ENCODE measurements at regions not wholly inside any gene's neighbourhood (a gene's known extent, or its start where the extent isn't known, plus 50 kb on each side); places are given as distances from the start of the nearest gene placed in this dataset.
A peak's percentile ranks its signal among the peaks of the same experiment; 100 is the strongest.

DNA sequence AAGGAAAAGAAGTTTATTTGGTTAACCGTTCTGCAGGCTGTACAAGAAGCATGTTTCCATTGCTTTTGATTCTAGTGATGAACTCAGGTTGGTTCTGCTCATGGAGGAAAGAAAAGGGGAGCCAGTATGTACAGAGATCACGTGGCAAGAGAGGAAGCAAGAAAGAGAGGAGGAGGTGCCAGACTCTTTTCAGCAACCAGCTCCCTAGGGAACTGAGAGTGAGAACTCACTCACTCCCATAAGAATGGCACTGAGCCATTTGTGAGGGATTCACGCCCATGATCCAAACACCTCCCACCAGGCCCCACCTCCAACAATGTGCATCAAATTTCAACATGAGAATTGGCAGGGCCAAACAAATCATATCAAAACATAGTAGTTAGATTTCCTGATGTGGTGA lies 649.1 kb downstream of the EPM2A start (continued):
- no peak for TF ChIP-seq CTCF (IDR thresholded peaks at IDR 0.05; ENCODE audit: low read depth, low read length, missing input control)
- no peak for TF ChIP-seq RAD21 (IDR thresholded peaks at IDR 0.05)
- TF ChIP-seq GABPA (IDR thresholded peaks at IDR 0.05 in 1 of 2, conservative IDR thresholded peaks at IDR 0.05 in 1 of 2): no peak
- TF ChIP-seq, protein P1, sequence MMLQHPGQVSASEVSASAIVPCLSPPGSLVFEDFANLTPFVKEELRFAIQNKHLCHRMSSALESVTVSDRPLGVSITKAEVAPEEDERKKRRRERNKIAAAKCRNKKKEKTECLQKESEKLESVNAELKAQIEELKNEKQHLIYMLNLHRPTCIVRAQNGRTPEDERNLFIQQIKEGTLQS (IDR thresholded peaks at IDR 0.05): no peak

DNA sequence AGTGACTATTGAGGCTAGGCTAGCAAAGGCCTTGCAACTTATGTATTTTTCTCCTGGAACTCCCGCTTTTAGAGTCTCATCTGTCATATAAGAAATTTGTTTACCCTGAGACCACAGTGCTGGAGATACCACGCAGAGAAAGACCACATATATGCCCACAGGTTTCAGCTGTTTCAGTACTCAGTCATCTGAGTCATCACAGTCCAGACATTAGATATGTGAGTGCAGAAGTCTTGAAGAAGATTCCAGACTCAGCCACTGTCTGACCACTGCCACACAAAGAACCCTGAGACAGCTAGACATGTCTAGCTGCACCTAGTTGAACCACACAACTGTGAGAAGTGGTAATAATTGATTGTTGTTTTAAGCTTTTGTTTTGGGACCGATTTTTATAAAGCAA lies 648.3 kb downstream of the EPM2A start:
- DNase-seq (ENCODE audit: low spot score): no peak
- H3K36me3 ChIP-seq (ENCODE audit: control insufficient read depth in 4 of 4, insufficient read depth in 3 of 4, low read depth in 1 of 4, low read length in 3 of 4): no peaks in the 10 kb centered on the region
- no peak overlapping the region for H3K4me3 ChIP-seq (ENCODE audit: low read depth in 1 of 3, low read length in 3 of 3)
- no peak overlapping the region for H3K27ac ChIP-seq (ENCODE audit: low read depth in 1 of 2, low read length in 2 of 2)
- peaks cover 0 to 17% (median 16%) of the 10 kb centered on the region in 4 donors for H3K4me1 ChIP-seq (ENCODE audit: control insufficient read depth in 4 of 4, insufficient read depth in 4 of 4, low read length in 3 of 4)
- TF ChIP-seq EGR1 (IDR thresholded peaks at IDR 0.05; ENCODE audit: low read depth in 2 of 2) (no peak), HNF4G (IDR thresholded peaks at IDR 0.05) (no peak), FOXA1 (IDR thresholded peaks at IDR 0.05) (no peak)
- H3K9me3 ChIP-seq (ENCODE audit: control insufficient read depth in 4 of 4, low read length in 3 of 4): no peaks in the 10 kb centered on the region
- WGBS: 86% methylated on average over 3 of the region's 3 CpGs
- H3K27me3 ChIP-seq (ENCODE audit: control insufficient read depth in 4 of 4, insufficient read depth in 4 of 4, low read length in 3 of 4): no peaks in the 10 kb centered on the region
- no peak overlapping the region for H3K9ac ChIP-seq (ENCODE audit: low read depth in 1 of 2, low read length in 2 of 2)

GRCh38 chr6:145090801-145091585 lies 644.3 kb downstream of the EPM2A start:
- peak; percentile 35 for DNase-seq (ENCODE audit: low spot score)
- Histone ChIP-seq H3K4me3 (ENCODE audit: low read depth in 1 of 3, low read length in 3 of 3) (no peak overlapping the region), H3K9ac (ENCODE audit: low read depth in 1 of 2, low read length in 2 of 2) (no peak overlapping the region), H3K36me3 (ENCODE audit: control insufficient read depth in 4 of 4, insufficient read depth in 3 of 4, low read depth in 1 of 4, low read length in 3 of 4) (no peaks in the 10 kb centered on the region), H3K27me3 (ENCODE audit: control insufficient read depth in 4 of 4, insufficient read depth in 4 of 4, low read length in 3 of 4) (no peaks in the 10 kb centered on the region), H3K4me1 (ENCODE audit: control insufficient read depth in 4 of 4, insufficient read depth in 4 of 4, low read length in 3 of 4) (peaks cover 0 to 21% (median 19%) of the 10 kb centered on the region in 4 donors), H3K27ac (ENCODE audit: low read depth in 1 of 2, low read length in 2 of 2) (peak overlapping the region; percentile 75 to 93), H3K9me3 (ENCODE audit: control insufficient read depth in 4 of 4, low read length in 3 of 4) (no peaks in the 10 kb centered on the region)
- WGBS: 67% methylated on average over 4 of the region's 4 CpGs
- peak; percentile 24 for TF ChIP-seq FOXA2 (IDR thresholded peaks at IDR 0.05)
- TF ChIP-seq NR2F2 (IDR thresholded peaks at IDR 0.05): no peak
- TF ChIP-seq FOXA1 (IDR thresholded peaks at IDR 0.05): peak; percentile 12
- TF ChIP-seq, protein P2, sequence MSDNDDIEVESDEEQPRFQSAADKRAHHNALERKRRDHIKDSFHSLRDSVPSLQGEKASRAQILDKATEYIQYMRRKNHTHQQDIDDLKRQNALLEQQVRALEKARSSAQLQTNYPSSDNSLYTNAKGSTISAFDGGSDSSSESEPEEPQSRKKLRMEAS (IDR thresholded peaks at IDR 0.05): peak; percentile 44
- peak; percentile 56 to 68 for TF ChIP-seq RAD21 (IDR thresholded peaks at IDR 0.05)
- peak; percentile 94 to 95 for TF ChIP-seq HNF4A (conservative IDR thresholded peaks at IDR 0.05)
- TF ChIP-seq GABPA (IDR thresholded peaks at IDR 0.05 in 1 of 2, conservative IDR thresholded peaks at IDR 0.05 in 1 of 2): peak in 1 of 2 donors; percentile 21
- TF ChIP-seq, protein P3, sequence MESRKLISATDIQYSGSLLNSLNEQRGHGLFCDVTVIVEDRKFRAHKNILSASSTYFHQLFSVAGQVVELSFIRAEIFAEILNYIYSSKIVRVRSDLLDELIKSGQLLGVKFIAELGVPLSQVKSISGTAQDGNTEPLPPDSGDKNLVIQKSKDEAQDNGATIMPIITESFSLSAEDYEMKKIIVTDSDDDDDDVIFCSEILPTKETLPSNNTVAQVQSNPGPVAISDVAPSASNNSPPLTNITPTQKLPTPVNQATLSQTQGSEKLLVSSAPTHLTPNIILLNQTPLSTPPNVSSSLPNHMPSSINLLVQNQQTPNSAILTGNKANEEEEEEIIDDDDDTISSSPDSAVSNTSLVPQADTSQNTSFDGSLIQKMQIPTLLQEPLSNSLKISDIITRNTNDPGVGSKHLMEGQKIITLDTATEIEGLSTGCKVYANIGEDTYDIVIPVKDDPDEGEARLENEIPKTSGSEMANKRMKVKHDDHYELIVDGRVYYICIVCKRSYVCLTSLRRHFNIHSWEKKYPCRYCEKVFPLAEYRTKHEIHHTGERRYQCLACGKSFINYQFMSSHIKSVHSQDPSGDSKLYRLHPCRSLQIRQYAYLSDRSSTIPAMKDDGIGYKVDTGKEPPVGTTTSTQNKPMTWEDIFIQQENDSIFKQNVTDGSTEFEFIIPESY (IDR thresholded peaks at IDR 0.05): peak; percentile 48
- peak; percentile 94 for TF ChIP-seq HNF4G (IDR thresholded peaks at IDR 0.05)
- TF ChIP-seq, protein P1 (IDR thresholded peaks at IDR 0.05): peak; percentile 52
- TF ChIP-seq YY1 (IDR thresholded peaks at IDR 0.05): peak; percentile 75
- TF ChIP-seq RXRA (IDR thresholded peaks at IDR 0.05): peak; percentile 42 to 64
- peak in 1 of 2 donors; percentile 26 for TF ChIP-seq EGR1 (IDR thresholded peaks at IDR 0.05; ENCODE audit: low read depth in 2 of 2)
- TF ChIP-seq REST (IDR thresholded peaks at IDR 0.05): peak; percentile 26
- peak; percentile 31 to 37 for TF ChIP-seq JUND (IDR thresholded peaks at IDR 0.05)
- no peak for TF ChIP-seq TAF1 (conservative IDR thresholded peaks at IDR 0.05)
- TF ChIP-seq SP1 (IDR thresholded peaks at IDR 0.05): peak; percentile 88
- no peak for TF ChIP-seq CTCF (IDR thresholded peaks at IDR 0.05; ENCODE audit: low read depth, low read length, missing input control)

All from liver (tissue), 8 donors.